HG03095 (cell line): ENCODE measurements at regions not wholly inside any gene's neighbourhood (a gene's known extent, or its start where the extent isn't known, plus 50 kb on each side); places are given as distances from the start of the nearest gene placed in this dataset.
"Not testable (repeated sequence)": the region's sequence is repeated elsewhere in the genome, so short reads cannot be mapped to it uniquely, and the experiment has no call there.

ENCODE experiments used
- ATAC-seq: cut with Tn5 transposase; IDR thresholded peaks from one replicate; pipeline ENCODE4 v1.9.1; 2021; ENCODE audit warnings: moderate library complexity; ENCODE audit not compliant: unreplicated experiment

DNA sequence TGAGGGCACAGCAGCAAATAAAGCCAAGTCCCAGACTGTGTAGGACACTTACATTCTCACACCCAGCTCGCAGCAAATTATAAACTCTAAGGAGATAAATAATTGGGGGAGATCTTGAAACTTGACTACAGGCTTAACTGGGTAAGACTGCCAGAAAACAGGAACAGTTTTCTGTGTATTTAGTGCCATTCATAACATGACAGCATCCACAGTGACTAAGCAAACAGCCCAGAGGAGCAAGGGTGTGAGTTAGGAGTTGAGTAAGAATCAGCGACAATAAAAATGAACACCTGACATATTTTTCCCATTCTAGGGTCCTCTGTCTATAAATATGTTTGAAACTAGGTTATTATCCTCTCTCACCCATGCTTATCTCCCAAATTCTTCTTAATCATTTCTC, 370.9 kb upstream of the WWC1 start:
- no peak for ATAC-seq

DNA sequence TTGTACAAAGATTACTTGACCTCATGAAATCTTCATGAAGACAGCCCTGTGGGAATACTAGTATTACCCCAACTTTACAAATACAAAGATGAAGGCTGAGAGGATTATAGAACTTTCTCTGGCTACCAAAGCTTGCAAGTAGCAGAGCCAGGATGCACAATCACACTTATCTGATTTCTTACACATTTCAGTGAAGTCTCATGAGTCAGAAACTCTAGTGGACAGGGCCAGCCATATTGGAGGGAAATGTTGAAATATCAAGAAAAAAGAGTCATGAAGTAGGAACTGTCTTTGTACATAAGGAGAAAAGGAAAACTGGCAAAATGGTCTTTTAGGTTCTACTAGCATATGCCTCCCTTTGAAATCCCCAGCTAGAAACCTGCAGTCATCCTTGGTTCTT, 369.6 kb upstream of the WWC1 start:
- no peak for ATAC-seq

DNA sequence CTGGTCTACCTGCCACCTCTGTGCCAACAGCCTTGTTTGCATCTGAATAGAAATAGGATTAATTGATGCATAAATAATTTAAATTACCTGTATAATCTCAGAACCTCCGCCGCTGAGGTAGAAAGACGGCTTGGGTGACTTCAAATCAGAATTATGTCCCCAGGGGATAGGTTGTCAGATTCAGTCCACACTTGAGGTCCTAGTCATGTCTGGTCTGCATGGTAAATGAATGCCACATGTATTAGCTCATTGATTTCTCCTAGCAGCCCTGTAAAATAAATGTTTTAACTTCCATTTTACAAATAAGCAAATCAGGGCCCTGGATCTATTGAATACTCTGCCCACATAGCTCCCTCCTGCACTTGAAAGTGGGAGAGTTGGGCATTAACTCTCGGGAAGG, 368.0 kb upstream of the WWC1 start:
- ATAC-seq, result no peak

GRCh38 chr5:167929841-167930240, 361.6 kb upstream of the WWC1 start:
- no peak for ATAC-seq

- ATAC-seq, result no peak
These were observed 356.9 kb upstream of the WWC1 start for GRCh38 chr5:167934551-167934971.

GRCh38 chr5:167936022-167936421, 355.4 kb upstream of the WWC1 start:
- ATAC-seq, result no peak

- ATAC-seq, result no peak
These were observed 354.4 kb upstream of the WWC1 start for GRCh38 chr5:167936944-167937634.

GRCh38 chr5:167937635-167937998, 353.8 kb upstream of the WWC1 start:
- no peak for ATAC-seq

- no peak for ATAC-seq
These were observed 351.8 kb upstream of the WWC1 start for GRCh38 chr5:167939686-167940085.

GRCh38 chr5:167940911-167941310, 350.5 kb upstream of the WWC1 start:
- ATAC-seq, result no peak

- not testable (repeated sequence) for ATAC-seq
These were observed 349.9 kb upstream of the WWC1 start for GRCh38 chr5:167941556-167941955.

- ATAC-seq, result no peak
These were observed 348.1 kb upstream of the WWC1 start for GRCh38 chr5:167943343-167943742.

GRCh38 chr5:167944121-167944852, 347.2 kb upstream of the WWC1 start:
- ATAC-seq, result no peak

DNA sequence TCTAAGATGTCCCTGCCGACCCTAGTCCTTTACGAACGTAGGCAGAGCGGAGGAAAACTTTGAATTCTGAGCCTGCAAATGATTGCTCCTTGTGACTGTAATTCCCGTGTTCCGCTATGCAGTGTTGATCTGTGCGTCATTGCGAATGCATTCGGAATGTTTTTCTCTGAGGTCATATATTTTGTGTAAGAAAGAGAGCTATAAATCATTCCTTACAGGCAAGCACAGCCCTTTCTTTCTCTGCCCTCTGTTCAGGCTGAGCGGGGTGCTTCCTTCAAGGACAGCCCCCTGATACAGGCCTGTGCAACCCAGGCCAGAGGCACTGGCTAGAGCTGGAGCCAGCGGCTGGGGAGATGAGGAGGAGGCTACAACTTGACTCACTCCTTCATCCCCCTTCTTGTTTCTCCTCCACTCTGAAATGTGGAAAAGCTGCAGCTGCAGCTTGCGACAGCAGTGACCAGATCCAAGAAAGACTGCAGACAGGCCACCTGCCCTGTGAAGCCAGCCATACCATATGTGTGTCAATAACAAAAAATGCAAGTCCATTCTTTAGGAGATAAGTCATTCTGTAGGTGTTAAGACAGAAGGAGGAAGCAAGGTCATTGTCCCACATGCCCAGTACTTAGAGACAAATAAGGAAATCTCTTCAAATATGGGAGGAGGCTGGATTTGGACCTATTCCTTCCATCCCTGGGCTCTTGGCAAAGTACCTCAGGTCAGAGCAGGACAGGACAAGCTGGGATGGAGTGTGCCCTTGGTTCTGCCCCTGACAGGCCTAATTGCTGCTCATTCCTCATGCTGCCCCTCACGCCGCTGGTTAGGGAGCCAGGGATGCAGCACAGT, 345.7 kb upstream of the WWC1 start:
- no peak for ATAC-seq

DNA sequence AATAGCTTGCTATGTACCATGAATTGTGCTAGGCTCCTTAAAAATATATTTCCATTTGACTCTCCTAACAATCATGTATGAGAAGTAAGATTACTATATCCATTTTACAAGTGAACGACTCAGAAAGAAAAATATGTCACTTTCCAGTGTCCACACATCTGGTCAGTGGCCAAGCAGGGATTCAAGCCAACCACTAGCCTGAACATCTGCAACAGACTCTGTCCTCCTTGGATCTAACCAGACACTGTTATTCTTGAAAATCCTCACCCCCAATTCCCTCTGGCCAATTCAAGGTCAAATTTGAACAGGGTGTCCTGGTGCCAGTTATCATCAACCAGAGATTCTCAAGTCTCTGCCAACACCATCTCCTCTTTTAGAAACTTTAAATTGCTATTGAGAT, 344.1 kb upstream of the WWC1 start:
- ATAC-seq, result no peak

DNA sequence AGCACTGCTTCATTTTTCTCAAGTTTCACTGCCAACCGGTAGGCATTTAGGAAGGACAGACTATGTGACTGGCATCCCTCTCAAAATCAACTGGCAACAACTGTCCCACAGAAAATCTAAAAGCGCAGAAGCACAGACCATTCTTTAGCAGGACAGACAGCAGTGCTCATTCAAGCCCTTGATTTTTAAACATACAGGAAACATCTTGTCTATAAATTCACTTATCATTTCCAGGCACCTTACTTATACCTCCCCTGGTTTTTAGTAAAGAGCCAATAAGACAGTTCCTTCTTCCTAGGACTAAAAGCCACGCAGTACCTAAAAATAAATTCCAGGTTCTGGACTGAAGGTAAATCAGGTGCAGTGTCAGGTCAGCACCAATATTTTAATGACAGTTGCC, 343.2 kb upstream of the WWC1 start:
- no peak for ATAC-seq

- ATAC-seq, result no peak
These were observed 342.0 kb upstream of the WWC1 start for GRCh38 chr5:167949435-167949834.

DNA sequence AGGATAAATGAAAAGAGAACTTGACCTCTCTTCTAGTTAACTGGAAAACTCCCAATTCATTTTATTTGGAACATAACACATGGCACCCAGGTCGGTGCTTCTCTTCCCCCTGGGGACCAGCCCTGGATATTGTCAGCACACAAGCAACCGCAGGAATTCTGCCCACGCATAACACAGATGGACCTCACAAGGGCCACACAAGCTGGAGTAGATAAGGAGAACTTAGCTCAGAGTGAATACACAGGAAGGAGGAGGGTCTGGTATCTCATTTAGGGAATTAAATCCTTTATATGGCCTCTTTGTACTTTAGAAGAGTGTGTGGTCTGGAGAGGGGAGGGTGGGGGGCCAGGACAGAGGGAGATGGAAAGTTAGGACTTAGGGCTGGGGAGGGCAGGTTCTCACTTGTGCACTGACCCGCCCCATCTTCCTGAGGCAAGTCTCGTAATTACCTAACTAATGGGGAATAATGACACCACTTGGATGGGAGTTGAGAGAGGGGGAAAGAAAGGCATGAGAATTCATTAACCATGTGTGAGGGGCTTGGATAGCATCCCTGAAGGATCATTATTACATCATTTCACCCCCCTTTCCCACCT, 341.2 kb upstream of the WWC1 start:
- ATAC-seq, result no peak

- no peak for ATAC-seq
These were observed 340.3 kb upstream of the WWC1 start for GRCh38 chr5:167951116-167951515.

DNA sequence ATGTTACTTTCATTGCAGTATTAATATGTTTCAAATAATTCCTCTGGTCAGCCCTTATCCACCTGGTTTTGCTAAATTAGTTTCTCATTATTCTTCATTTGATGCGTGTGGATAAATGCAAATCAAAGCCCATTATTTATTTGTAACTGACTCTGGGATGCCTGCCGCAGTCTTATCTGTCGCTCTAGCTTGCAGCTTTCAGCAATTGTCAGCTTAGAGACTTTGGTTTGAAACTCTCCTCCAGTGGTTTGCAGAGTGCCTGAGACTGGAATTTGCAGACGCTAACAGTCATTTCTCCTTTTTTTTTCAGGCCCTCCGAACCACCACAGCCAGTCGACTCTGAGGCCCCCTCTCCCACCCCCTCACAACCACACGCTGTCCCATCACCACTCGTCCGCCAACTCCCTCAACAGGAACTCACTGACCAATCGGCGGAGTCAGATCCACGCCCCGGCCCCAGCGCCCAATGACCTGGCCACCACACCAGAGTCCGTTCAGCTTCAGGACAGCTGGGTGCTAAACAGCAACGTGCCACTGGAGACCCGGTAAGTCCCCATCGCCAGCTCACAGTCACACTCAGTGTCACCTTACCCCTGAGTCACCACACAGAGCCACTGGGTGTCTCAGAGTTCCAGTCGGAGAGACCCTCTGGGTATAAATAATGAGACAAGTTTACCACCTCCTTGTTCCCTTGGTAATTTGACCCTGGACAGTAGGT, 339.0 kb upstream of the WWC1 start:
- ATAC-seq, result no peak
